HPDE6-E6E7 (cell line): ENCODE measurements at regions not wholly inside any gene's neighbourhood (a gene's known extent, or its start where the extent isn't known, plus 50 kb on each side); places are given as distances from the start of the nearest gene placed in this dataset.
A peak's percentile ranks its signal among the peaks of the same experiment; 100 is the strongest.
"Not testable (repeated sequence)": the region's sequence is repeated elsewhere in the genome, so short reads cannot be mapped to it uniquely, and the experiment has no call there.

Source experiments
- DNase-seq: peaks from one replicate; pipeline ENCODE4 v3.0.0; 2011; ENCODE audit warnings: missing footprints; ENCODE audit errors: extremely low spot score

DNA sequence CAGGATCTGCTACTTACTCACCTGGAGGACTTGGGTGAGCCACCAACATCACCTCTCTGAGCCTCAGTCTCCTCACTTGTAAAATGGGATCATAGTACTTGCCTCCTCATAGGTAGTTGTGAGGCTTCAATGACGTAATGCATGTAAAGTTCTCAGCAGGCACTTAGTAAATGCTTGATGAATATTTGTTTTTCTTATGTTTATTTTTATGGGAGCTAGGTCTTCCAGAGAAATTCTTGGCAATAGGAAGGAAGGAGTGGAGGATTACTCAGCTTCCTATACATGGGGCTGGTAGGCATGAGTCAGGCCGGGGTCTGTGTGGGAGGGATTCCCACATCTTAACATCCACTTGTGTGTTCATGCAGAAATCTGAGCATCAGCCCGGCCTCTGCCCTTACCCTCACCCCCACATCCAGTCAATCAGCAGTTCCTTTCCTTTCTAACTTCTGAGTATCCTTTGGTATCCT is 95.4 kb upstream of the USP24 start:
- DNase-seq, result peak; percentile 68

DNA sequence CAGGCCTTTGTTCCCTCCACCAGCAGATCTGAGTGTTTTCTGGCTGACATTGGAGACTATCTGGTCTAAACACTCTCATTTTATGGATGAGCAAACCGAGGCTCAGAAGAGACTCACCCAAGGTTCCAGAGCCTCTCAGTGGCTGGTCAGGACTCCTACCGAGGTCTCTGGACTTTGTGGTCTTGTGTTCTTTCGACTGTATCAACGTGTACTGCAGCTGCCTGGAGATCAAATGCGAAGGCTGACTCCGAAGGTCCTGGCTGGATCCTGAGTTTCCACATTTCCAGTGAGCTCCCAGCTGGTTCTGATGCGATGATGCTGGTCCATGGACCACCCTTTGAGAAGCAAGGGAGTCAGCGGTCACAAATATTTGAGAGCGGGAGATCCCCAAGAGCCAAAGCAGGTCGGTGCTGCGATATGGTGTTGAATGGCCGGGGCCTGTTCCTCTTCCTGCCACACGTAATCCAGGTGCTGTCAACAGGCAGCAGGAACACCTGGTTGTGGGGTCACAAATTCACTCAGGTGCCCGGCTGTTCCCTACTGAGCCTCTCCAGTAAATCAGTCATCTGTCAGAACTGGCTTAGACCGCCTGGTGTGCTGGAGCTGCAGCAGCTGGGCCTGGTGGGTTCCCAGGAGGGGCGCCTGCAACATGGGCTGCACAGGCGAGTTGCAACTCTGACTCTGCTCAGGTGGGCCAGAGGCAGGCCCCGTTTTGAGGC is 94.8 kb upstream of the USP24 start:
- DNase-seq, result no peak

DNA sequence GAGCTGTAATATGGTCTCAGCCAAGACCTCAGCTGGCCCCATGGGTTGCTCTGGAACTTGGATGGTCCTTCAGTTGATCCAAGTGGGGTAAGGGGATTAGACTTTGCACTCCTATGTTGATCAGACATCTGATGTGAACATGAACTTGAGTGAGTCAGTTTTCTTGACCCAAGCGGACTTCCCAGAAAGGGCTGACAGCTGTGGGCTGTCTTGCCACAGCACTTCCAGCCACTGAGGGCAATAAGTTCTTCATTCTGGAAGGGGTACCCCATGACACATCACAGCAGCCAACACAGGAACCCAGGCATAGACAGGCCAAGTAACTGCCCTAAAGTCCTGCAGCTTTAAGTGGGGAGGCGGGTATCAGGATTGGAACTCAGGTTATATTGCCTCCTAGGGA is 93.9 kb upstream of the USP24 start:
- DNase-seq, result no peak

DNA sequence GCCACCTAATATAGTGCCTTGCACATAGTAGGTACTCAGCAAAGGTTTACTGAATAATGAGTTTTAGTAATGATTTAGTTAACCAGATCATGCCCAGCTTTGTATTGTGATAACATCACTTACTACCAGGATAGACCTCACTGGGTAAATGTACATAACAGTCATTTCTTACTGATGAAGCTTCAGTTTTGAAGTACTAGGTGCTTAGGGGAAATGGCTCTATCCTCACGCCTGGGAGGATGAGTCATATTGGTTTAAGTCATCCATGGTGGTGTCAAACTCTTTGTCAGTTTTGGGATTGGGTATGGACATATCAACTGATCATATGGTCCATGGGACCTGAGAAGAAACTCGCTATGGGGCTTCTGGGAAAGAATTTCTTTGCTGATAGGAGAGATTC is 90.6 kb upstream of the USP24 start:
- no peak for DNase-seq

DNA sequence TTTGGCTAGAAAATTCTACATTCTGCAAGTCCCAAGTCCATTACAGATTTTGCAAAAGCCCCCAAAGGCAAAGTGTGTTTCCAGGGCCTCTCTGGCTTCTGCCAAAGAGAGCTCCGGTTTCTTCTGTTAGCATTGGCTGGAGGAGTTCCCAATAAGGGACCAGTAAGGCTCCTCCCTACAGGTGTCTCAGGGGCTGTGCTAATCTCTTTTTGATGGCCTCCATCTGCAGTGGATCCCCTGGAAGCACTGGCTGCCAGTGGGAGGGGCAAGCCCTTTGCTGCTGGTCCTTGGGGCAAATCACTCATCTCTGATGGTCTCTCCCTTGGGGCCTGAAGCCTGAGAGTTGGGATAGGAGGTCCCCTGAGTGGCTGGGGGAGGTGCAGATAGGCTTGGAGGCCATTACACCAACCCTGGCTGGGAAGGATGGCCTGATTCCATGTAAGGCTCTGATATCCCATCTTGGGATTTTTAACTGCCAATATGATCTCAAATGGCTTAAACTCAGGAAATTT is 89.1 kb upstream of the USP24 start:
- no peak for DNase-seq

DNA sequence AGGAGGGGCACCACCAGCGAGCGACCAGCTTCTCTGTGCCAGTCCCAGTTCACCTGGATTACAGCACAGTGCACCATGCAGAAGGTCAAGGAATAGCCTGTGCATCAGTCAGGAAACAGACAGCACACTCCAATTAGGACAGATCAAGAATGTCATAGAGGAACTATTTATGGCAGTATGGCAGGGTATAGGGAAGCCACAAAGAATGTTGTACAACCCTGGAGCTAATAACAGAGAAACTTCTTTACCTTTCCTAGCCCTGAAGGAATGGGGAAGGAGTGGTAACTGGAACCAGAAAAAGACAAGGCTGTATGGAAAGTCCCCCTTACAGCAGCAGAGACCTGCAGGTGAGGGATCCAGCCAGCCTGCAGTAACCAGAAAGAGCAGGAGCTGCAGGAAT is 87.8 kb upstream of the USP24 start:
- DNase-seq, result no peak

DNA sequence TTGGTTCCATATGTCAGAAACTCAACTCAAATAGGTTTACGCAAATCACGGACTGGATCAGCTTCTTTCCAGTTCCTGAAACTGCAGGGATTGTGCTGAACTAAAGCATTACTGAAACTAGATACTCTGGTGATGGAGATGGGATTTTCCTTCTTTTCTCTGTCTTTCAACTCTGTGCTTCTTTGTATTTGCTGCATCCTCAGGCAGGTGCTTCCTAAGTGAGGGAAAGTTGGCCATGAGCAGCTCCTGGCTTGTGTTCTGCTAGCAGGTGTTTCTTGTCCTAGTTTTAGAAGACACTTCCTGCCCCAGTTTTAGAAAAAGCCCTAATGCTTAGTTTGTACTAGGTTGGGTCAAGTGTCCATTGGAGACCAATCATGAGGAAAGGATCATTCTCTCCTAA is 86.7 kb upstream of the USP24 start:
- no peak for DNase-seq

DNA sequence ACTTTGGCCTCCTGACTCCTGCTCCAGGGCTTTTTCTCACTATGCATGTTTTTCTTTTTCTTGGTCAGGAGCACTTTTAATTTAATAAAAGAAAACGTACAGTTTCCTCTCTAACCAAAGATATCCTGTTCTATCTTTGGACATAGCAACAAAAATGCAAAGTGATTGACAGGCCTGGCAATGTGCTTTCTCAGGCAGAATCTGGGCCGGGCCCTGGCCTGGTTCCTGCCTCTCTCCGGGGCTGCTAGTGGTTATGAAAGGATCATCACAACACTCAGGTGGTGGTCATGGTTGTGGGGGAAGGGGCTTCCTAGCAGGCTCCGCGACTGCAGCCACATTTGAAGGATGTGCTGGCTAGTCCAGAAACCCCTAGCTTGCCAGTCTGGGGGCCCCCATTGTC is 85.8 kb upstream of the USP24 start:
- DNase-seq, result no peak

DNA sequence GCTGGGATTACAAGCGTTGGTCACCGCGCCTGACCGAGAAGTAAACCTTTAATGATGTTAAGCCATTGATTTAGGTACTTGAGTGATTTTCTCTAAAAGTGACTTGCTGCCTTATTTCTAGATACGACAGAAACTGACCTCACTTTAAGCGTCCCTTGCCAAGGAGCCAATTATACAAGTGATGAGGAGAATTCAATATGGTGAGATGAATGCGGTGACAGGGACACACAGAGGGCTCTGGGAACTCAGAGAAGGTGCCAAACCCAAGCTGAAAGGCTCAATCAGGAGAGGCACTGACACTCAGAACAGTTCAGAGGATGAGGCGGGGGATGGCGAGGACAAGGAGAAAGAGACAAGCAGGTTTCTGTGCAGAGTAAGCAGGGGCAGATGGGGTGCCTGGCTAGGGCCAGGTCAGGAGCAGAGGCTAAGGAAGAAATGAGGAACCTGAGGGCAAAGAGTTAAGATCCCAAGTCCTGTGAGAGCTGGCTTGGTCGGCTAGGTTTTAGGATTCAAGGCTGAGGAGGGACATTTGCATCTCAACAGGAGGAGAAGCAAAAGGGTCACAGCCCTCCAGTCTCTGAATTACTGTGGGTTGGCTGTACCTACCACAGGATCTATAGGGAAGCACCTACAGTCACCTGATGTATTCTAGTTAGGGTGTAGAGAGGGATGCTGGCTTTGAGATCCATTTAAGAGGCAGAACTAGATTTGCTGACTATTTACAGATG is 83.2 kb upstream of the USP24 start:
- DNase-seq, result no peak

DNA sequence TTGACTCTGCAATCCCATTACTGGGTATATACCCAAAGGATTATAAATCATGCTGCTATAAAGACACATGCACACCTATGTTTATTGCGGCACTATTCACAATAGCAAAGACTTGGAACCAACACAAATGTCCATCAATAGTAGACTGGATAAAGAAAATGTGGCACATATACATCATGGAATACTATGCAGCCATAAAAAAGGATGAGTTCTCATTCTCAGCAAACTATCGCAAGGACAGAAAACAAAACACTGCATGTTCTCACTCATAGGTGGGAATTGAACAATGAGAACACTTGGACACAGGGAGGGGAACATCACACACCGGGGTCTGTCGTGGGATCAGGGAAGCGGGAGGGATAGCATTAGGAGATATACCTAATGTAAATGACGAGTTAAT is 81.1 kb upstream of the USP24 start:
- DNase-seq, result not testable (repeated sequence)

DNA sequence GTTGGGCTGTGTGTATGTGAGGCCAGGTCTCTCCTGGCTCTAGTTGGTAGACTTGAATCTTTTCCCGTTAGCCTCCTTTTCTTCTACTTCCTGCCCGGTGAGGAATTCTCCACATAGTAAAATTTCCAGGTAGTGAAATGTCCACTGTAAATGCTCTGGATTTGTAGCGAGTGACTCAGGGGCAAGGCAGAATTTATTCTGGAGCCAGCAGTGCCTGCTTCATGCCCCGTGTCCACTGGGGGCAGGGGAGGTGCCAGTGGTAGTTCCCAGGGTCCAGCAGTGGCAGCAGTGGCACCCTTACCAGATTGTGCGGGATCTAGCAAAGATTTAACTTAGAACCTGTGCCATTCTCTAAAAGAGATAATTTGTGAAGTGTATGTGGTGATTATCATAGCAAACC is 74.5 kb upstream of the USP24 start:
- no peak for DNase-seq

DNA sequence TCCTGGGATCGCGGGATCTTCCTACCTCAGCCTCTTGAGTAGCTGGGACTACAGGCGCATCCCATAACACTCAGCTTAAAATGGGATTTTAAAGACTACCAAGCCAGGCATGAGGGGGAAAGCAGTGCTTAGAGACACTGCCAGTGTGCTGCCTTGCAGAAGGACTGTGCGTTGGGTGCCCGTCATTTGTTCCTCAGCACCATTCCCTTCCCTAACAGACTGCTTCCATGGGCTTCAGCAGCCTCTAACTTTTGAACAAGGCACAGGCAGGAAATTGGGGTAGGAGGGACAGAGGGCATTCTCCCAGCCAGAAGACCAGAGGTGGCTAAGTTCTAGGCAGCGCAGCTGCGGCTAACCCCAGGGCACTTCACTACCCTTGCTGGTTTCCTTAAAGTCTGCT is 73.9 kb upstream of the USP24 start:
- DNase-seq, result no peak

DNA sequence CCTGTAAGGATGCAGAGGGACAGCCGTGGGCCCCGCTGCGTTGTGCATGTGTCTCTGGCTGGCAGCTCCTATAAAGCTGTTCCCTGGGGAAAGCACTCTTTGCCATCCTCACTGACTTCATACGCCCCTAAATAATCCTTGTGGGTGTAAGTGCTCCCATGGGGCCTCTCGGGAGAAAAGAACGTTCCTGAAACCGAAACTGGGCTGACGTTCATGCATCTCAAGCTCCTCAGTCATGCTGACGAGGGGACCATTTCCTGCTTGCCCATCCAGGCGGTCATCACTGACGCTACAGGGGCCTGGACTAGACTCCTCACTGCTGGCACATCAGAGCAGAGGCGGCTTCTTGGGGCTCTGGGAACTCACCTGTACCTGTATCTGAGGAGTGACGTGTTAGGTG is 73.1 kb upstream of the USP24 start:
- DNase-seq, result no peak

DNA sequence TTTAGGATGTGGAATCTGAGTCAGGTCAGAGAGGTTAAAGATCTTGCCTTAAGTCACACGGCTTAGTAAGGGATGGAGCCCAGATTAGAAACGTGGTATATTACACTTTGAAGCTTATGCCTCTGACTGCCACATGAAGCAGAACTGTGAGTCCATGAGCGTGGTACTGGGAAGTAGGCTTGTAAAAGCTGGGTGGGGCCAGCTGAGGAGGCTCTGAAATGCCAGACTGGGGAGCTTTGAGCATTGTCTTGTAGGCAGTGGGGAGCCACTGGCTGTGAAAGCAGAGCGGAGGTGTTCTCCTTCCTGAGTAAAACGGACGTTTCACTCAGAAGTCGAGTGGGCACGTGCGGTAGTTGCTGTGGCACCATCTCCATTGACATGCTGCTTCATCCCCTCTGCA is 72.6 kb upstream of the USP24 start:
- no peak for DNase-seq

DNA sequence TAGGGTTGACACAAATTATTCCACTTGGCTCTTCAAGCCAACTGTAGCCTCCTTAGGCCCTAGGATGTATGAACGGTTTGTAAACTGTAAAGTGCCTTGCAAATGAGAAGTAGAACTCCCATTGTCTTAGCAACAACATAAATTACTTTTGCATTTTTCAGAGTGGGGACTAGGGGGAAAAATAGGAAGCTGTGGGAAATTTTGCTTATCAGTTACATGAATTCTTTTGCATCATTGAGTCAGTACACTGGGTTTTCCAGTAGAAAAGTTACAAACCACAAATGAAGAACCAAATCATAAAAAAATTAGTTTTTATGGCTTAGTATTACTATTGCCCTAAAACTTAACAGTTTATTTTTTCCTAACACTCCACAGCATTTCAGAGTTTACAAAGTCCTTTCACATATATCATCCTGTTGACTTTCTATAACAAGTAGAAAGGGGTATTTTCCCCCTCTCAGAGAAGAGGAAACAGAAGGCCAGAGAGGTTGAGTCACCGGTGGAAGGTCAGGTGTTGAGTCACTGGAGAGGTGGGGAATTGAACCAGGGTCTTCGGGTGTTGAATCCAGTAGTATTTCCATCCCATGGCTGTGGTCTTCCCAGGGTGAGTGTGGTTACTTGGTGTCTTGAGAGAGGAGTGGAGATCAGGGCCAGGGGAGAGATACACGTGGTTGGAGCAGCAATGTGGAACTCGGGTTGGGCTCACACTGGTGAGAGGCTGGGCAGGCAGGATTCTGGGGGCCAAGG is 71.9 kb upstream of the USP24 start:
- DNase-seq, result no peak

DNA sequence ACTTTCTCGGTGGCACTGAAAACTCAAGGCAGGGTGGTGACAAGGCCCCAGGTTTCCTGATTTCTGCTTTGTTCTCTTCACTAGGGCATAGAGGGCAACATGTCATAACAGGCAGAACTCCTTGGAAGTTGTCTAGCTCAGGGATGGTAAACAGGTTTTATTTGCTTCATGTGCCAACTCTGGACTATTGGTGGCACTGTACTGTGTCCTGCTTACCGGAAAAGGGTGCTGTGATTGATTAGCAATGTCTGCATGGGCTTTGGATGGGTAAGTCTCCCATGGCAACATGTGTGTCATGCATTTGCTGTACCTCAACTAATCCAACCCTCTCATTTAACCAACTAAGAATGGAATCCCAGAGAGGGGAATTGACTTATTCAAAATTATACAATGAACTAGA is 70.7 kb upstream of the USP24 start:
- DNase-seq, result peak; percentile 50

DNA sequence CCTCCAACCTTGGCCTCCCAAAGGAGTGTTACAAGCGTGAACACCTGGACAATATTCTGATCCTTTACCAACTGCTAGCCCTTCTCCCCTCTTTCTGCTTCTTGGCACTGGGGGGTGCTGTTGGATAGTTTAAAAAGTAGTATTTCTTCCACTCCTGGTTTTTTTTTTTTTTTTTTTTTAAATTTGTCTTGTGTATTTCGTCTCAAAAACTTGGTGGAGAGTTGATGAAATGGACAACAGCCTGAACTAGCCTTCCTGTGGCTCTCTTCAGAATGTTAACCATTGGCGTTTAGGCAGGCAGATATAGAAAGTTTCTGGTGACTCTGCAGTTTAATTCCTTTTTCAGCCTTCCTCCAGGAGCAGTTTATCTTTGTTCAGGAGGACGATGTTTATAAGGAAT is 69.7 kb upstream of the USP24 start:
- DNase-seq, result no peak

DNA sequence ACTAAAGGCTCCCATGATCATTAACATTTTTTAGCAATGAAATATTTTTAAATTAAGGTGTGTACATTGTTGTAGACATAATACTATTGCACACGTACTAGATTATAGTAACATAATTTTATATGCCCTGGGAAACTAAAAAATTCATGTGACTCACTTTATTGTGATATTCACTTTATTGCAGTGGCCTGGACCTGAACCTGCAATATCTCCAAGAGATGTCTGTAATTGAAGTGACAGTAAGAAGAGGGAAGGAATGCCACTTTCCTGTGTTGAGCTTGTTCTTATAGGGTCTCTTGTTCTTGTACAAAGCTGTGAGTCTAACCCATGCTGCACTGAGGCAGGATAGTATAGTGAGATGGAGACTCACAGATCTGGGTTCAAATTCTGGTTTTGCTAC is 66.9 kb upstream of the USP24 start:
- no peak for DNase-seq

DNA sequence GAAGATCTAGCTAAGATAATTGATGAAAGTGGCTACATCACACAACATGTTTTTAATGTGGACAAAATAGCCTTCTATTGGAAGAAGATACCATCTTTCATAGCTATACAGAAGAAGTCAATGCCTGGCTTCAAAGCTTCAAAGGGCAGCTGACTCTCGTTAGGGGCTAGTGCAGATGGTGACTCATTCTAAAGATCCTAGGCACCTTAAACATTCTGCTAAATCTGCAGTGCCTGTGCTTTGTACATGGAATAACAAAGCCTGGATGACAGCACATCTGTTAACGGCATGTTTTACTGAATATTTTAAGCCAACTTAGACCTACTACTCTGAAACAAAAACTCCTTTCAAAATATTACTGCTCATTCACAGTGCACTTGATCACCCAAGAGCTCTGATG is 65.6 kb upstream of the USP24 start:
- DNase-seq, result no peak

DNA sequence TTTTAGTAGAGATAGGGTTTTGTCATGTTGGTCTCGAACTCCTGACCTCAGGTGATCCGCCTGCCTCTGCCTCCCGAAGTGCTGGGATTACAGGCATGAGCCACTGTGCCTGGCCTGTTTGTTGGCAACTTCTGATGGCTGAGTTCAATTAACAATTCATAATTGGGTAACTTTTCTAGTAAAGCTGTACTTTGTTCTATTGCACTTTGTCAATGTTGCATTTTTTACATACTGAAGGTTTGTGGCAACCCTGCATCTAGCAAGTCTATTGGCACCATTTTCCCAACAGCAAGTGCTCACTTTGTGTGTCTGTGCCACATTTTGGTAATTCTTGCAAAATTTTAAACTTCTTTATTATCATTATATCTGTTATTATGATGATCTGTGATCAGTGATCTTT is 64.5 kb upstream of the USP24 start:
- no peak for DNase-seq

DNA sequence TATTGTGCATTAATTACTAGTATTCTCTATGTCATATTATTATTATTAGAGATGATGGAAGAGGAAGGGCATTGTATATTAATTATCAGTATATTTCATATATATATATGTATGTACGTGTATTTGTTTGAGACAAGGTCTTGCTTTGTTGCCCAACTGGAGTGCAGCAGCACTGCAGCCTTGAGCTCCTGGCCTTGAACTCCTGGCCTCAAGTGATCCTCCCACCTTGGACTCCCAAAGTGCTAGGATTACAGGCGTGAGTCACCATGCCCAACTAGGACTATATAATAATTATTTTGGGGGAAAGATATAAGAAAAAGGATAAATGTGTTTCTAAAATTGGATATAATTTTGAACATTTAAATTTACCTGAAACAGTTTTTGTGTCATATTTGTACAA is 63.2 kb upstream of the USP24 start:
- DNase-seq, result no peak

DNA sequence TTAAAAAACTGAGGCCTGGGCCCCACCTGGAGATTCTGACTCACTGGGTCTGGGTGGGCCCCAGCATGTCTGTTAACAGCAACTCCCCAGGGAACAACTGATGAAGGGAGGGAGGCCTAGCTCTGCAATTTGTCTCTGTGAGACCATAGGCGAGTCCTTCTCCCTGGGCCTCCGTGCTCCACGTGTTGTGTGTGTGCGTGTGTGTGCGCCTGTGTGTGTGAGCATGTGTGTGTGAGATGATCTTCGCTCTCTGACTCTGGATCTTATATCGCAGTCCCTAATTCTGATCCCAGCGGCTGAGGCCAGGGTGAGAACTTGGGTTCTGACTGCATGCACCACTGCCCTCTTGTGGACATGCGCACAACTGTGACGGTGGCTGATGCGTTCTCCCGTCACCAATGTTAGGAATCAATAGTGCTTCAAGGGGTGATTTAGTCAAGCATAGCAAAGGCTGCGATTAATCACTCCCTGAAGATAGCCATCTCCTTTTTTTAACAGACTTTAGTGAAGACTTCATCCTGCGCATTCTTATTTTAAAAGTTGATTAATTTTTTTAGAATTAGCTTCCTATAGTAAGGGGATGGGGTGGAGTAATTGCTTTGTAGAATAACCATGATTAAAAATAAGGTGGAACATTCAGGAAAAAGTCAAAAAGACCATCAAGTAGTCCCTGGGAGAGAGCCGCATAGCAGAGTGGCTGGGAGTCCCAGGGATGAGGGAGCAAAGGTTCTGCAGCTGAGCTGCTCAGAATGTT is 62.4 kb upstream of the USP24 start:
- peak; percentile 45 for DNase-seq
